Esophagus mucosa (tissue), 1 donor: ENCODE measurements at regions not wholly inside any gene's neighbourhood (a gene's known extent, or its start where the extent isn't known, plus 50 kb on each side); places are given as distances from the start of the nearest gene placed in this dataset.

Experiments
- ATAC-seq: fragments of 200-7000 bp; cut with Tn5 transposase; one replicate; pipeline ENCODE4 v1.9.1; 2020
- donor health status: DM: yes; HTN: yes; CAD: no.

- no peak for ATAC-seq
These were observed 299.3 kb downstream of the SOX11 start for GRCh38 chr2:5991305-5991968.

DNA sequence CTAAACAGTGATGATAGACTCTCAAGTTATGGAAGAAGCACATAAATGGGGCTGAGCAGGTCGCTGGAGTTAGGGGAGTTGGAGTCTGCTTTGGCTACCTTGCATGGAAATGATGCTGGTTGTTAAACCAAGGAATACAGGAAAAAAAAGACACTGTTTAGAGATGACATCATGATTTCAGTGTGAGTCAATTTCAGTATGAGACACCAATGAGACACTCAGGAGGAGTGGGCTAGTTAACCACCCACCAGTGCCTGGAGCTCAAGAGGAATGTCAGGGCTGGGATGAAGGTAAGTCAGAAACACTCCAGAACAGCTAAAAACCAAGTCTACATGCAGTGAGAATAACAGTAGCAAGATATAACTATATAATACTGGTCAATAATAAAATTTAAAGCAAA lies 303.6 kb downstream of the SOX11 start:
- no peak for ATAC-seq

DNA sequence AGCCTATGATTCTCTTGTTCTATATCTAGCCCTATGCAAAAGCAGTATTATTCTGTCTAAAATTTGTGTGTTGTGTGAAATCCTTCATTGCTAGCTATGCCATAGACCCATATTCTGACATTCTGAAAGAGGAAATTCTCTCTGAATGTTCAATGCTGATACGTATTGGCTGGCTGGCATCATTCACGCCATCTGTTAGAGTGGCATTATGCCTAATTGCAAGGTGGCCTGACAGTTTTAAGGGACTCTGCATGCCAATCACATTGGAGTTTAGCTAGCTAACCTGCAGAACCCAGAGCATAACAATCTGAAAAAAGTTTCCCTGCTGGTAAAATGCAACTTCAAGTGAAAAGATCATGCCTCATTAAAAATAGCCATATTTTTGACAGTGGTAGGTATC lies 316.0 kb downstream of the SOX11 start:
- no peak for ATAC-seq

GRCh38 chr2:6008726-6009125 lies 316.5 kb downstream of the SOX11 start:
- ATAC-seq: no peak

DNA sequence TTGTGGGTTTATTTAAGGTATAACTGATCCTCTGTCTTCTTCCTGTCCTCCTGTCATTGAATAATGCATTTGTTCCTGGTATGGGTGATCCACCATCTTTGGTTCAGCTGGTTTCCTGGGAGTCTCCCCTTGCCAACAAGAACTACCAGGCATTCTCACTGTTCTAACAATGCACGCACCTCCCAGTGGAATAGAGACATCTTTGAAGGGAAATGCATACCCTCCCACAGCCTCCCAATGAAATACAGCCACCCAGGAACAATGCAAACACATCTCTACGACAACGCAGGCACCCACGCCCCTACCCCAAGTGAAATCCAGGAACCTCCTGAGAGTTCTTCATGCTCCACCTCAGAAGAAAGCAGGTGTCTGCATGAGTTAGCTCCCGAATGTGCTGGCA lies 318.0 kb downstream of the SOX11 start:
- no peak for ATAC-seq

DNA sequence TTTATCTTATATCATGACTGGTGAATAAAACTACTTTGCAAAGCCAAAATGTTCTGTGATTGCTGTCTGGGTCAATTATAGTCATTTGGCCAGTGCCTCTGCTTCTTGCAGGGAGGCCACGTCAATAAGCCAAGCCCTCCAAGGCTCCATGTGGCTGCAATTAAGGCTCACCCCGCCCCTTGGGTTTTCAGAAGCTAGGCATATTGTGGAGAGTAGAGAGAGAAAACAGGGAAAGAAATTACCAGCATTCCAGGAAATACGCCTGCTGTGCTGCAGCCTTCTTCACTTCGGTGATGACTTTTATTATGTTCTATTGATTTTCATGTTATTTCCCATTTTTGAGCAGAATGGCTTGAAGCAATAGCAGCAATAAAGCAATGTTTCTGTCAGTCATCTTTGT lies 319.7 kb downstream of the SOX11 start:
- ATAC-seq: no peak

GRCh38 chr2:6017736-6018286 lies 325.6 kb downstream of the SOX11 start:
- ATAC-seq: no peak

- ATAC-seq: no peak
These were observed 332.0 kb downstream of the SOX11 start for GRCh38 chr2:6024229-6024628.

GRCh38 chr2:6024784-6025183 lies 332.6 kb downstream of the SOX11 start:
- ATAC-seq: no peak

GRCh38 chr2:6025391-6025790 lies 333.2 kb downstream of the SOX11 start:
- no peak for ATAC-seq

GRCh38 chr2:6027066-6027465 lies 334.9 kb downstream of the SOX11 start:
- ATAC-seq: no peak

DNA sequence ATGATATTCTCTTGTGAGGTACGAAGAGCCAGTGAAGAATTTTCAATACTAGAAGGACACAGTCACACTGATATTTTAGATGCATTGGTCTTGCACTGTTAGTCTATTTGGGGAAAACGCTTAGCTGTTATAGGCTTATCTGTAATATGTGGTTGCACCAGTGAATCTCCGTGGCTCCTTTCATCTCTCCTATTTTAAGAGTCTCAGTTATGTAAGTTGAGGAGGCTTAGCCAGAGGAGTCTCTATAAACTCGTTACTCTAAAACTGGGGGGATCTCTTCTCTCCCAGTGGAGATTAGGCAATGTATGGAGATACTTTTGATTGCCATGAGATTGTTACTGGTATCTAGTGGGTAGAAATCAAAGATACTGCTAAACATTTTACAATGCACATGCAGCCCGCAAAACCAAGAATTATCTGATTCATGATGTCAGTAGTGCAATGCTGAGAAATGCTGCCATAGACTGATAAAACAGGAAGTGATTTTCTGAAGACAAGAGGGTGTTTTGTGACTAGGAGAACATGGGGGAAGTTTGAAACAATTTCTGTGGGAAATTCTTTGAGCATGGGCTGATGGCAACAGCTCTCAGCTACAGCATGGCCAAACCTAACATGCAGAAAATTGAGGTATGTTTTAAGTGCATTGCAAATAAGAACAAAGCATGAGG lies 339.1 kb downstream of the SOX11 start:
- ATAC-seq: no peak

DNA sequence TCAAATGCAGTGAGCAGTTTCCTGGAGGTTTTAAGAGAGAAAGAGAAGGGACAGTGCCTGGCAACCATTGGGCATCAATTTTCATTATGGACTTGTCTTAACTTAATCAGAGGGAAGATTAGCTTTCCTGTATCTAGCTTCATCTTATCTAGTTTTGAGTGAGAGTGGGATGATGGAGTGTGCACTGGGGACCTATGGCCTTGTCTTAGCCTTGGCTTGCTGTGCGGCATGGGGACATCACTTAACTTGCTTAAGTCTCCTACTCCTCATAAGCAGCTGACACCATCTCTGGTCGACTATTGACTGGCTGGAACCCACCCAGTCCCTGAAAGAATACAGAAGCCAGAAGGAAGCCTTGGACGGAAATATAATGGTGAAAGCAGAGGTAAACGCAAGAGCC lies 344.0 kb downstream of the SOX11 start:
- ATAC-seq: no peak

GRCh38 chr2:6043238-6043637 lies 351.1 kb downstream of the SOX11 start:
- peak; percentile 23 for ATAC-seq

GRCh38 chr2:6052649-6053048 lies 360.5 kb downstream of the SOX11 start:
- ATAC-seq: no peak

GRCh38 chr2:6053743-6054142 lies 361.6 kb downstream of the SOX11 start:
- no peak for ATAC-seq

- no peak for ATAC-seq
These were observed 362.0 kb downstream of the SOX11 start for GRCh38 chr2:6054161-6054671.

DNA sequence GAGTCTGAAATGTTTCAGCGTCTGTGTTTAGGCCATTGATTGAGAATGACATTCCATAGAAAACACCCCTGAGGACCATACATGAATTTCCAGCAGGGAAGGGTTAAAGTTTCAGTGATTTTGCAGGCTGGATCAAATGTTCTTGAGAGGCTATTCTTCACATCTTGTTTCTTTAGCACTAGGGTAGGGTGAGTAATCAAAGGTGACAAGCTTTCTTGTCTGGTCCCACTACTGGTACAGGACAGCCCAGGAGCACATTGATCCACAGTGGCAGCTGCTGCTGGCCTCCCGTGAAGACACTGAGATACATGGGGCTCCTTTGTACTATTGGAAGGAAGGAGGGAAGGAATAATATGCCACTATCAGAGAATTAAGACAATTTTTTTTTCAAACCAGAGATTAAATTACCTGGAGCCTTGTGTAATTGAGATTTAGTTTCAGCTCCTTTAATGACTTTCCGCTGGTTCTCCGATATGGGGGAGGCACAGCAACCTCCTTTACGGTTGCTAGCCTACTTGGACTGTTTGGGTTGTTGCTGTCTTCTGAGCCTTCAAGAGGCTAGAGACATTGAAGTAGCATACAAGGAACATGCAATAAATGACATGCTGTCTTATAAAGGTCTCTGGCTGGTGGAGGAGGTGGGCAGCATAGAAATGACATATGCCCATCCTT lies 368.9 kb downstream of the SOX11 start:
- no peak for ATAC-seq

GRCh38 chr2:6064757-6065156 lies 372.6 kb downstream of the SOX11 start:
- no peak for ATAC-seq

DNA sequence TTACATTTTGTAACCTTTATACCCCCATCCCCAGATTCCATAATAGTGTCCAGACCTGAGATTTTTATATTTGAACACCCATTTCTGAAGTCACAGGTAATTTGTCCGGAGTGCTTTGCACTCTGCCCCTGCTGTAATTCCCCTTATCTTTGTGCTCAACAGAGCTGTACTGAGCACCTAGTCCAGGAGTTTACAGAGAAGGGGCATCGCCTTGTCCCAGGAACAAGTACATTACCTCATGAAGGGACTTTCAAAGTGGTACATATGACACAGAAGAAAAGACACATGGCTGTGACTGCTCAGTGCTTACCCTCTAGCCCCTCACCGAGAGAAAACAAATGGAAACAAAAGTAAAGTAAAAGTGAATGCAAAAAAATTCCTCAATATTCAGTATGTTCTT lies 373.5 kb downstream of the SOX11 start:
- no peak for ATAC-seq

DNA sequence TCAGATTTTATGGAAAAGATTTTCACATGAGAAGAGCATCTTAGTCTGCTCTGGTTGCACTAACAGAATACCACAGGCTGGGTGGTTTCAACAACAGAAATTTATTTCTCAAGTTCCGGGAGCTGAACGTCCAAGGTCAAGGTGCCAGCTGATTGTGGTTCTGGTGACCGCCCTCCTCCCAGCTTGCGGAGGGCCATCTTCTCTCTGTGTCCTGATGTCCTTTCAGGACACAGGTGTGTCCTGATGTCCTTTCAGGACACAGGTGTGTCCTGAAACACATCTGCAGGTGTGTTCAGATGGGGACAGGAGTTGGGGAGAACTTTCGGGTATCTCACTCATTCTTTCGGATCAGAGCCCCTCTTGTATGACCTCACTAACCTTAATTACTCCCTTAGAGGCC lies 374.9 kb downstream of the SOX11 start:
- ATAC-seq: no peak

- no peak for ATAC-seq
These were observed 375.6 kb downstream of the SOX11 start for GRCh38 chr2:6067806-6068205.

DNA sequence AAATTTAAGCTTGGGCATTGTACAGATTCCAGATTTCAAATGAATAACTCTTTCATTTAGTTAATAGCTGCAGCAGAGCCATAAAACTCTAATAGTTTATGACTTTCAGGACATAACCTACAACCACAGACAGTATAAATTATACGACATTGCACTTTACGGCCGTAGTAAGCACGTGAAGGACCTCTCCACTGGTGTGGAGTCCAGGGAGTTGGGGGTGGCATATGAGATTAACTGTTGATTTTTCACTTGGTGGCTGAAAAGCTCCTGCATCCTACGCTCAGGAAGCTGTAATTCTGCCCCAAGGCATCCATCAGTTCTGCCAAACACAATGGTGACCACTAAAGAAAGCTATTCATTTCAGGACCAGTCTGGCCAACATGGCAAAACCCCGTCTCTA lies 376.2 kb downstream of the SOX11 start:
- no peak for ATAC-seq

- no peak for ATAC-seq
These were observed 377.2 kb downstream of the SOX11 start for GRCh38 chr2:6069381-6069780.
